ENCODE measurements at regions not wholly inside any gene's neighbourhood (a gene's known extent, or its start where the extent isn't known, plus 50 kb on each side); places are given as distances from the start of the nearest gene placed in this dataset.

GRCh38 chr10:9003122-9003521 is 948.6 kb downstream of the GATA3 start:
- TF ChIP-seq, protein P1, sequence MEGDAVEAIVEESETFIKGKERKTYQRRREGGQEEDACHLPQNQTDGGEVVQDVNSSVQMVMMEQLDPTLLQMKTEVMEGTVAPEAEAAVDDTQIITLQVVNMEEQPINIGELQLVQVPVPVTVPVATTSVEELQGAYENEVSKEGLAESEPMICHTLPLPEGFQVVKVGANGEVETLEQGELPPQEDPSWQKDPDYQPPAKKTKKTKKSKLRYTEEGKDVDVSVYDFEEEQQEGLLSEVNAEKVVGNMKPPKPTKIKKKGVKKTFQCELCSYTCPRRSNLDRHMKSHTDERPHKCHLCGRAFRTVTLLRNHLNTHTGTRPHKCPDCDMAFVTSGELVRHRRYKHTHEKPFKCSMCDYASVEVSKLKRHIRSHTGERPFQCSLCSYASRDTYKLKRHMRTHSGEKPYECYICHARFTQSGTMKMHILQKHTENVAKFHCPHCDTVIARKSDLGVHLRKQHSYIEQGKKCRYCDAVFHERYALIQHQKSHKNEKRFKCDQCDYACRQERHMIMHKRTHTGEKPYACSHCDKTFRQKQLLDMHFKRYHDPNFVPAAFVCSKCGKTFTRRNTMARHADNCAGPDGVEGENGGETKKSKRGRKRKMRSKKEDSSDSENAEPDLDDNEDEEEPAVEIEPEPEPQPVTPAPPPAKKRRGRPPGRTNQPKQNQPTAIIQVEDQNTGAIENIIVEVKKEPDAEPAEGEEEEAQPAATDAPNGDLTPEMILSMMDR (IDR thresholded peaks at IDR 0.05; ENCODE audit: low read length) = no peak
- no peak for TF ChIP-seq EZH2 (IDR thresholded peaks at IDR 0.05; ENCODE audit: borderline replicate concordance, low read length)
